Adrenal gland (tissue), 5 donors: ENCODE measurements at regions not wholly inside any gene's neighbourhood (a gene's known extent, or its start where the extent isn't known, plus 50 kb on each side); places are given as distances from the start of the nearest gene placed in this dataset.

Source experiments
- CTCF ChIP-seq, 6 experiments: fragments of 450-650 bp in 4 of 6; fragments of 200-600 bp in 2 of 6; sonication (generic) in 1 of 6; IDR thresholded peaks; 1 replicate in 5 of 6; 2 replicates in 1 of 6; pipeline versions ENCODE4 v1.5.1 to v1.8.0; 2016 to 2021; ENCODE audit warnings: antibody characterized with exemption in 6 of 6, mild to moderate bottlenecking in 2 of 6, moderate library complexity in 1 of 6
- POLR2A ChIP-seq, 2 donors: fragments of 450-650 bp; IDR thresholded peaks; one replicate each; pipeline ENCODE4 v1.6.1; 2017; ENCODE audit warnings: antibody characterized with exemption in 2 of 2, mild to moderate bottlenecking in 2 of 2, moderate library complexity in 1 of 2
- donor health status: DM: no; HTN: no; CAD: no.

- TF ChIP-seq CTCF (IDR thresholded peaks at IDR 0.05) (no peak), POLR2A (IDR thresholded peaks at IDR 0.05) (no peak)
Measured at GRCh38 chr11:103584021-103584420, 452.4 kb upstream of the DDI1 start.
